ENCODE measurements at regions not wholly inside any gene's neighbourhood (a gene's known extent, or its start where the extent isn't known, plus 50 kb on each side); places are given as distances from the start of the nearest gene placed in this dataset.

DNA sequence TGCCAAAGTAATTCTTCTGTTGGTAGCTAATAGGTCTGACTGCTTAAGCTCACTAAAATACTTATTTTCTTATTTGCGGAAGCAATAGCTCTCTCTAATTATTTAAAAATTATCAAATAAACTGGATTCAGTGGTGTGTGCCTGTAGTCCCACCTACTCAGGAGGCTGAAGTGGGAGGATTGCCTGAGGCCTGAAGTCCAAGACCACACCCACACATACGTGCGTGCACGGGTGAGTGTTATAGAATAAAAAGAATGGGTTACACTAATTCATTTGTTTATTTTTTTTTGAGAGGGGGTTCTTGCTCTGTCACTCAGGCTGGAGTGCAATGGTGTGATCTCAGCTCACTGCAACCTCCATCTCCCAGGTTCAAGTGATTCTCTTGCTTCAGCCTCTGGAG is 94.2 kb upstream of the HNRNPU start:
- TF ChIP-seq POLR2AphosphoS5 (IDR thresholded peaks at IDR 0.05; ENCODE audit: low read depth, low read length) (no peak), TAF1 (IDR thresholded peaks at IDR 0.05; ENCODE audit: borderline replicate concordance, low read depth, low read length) (no peak)
